DOHH2 (cell line): ENCODE measurements at regions not wholly inside any gene's neighbourhood (a gene's known extent, or its start where the extent isn't known, plus 50 kb on each side); places are given as distances from the start of the nearest gene placed in this dataset.

ENCODE experiments used
- H3F3A ChIP-seq: fragments of 200-600 bp; sonication (generic), shearing (Covaris generic); 2 replicates; pipeline ENCODE4 v1.6.0; 2016; ENCODE audit warnings: antibody characterized with exemption, mild to moderate bottlenecking; ENCODE audit not compliant: control insufficient read depth, insufficient read depth
- H3K27ac ChIP-seq: fragments of 200-600 bp; sonication (generic); 2 replicates; pipeline ENCODE4 v1.5.1; 2014; ENCODE audit warnings: low read depth, mild to moderate bottlenecking, low read length, moderate library complexity
- H3K27me3 ChIP-seq: fragments of 200-600 bp; sonication (generic); 2 replicates; pipeline ENCODE4 v1.6.1; 2014; ENCODE audit warnings: mild to moderate bottlenecking, low read length, mixed read lengths; ENCODE audit not compliant: control insufficient read depth
- H3K36me3 ChIP-seq: fragments of 200-600 bp; sonication (generic); 2 replicates; pipeline ENCODE4 v1.6.1; 2014; ENCODE audit warnings: mild to moderate bottlenecking, low read length, moderate library complexity, mixed read lengths; ENCODE audit not compliant: control insufficient read depth
- H3K4me1 ChIP-seq: fragments of 200-600 bp; sonication (generic); 2 replicates; pipeline ENCODE4 v1.6.1; 2014; ENCODE audit warnings: mild to moderate bottlenecking, low read length, mixed read lengths; ENCODE audit not compliant: control insufficient read depth
- H3K4me2 ChIP-seq: fragments of 200-600 bp; sonication (generic); 2 replicates; pipeline ENCODE4 v1.6.0; 2014; ENCODE audit warnings: mild to moderate bottlenecking, low read length, moderate library complexity
- H3K4me3 ChIP-seq: fragments of 200-600 bp; sonication (generic); 2 replicates; pipeline ENCODE4 v1.5.1; 2014; ENCODE audit warnings: mild to moderate bottlenecking, low read length, mixed read lengths
- H3K79me2 ChIP-seq: fragments of 200-600 bp; sonication (generic); 2 replicates; pipeline ENCODE4 v1.6.1; 2014; ENCODE audit warnings: mild to moderate bottlenecking, low read length, mixed read lengths; ENCODE audit not compliant: control insufficient read depth
- H3K9me2 ChIP-seq: fragments of 200-600 bp; sonication (generic); replicated peaks from 2 replicates; pipeline ENCODE4 v1.6.1; 2014; ENCODE audit warnings: mild to moderate bottlenecking, low read length, mixed read lengths; ENCODE audit not compliant: control insufficient read depth
- H3K9me3 ChIP-seq: fragments of 200-600 bp; sonication (generic); 2 replicates; pipeline ENCODE4 v1.6.1; 2014; ENCODE audit warnings: antibody characterized with exemption, low read length, mixed read lengths; ENCODE audit not compliant: control insufficient read depth, insufficient read depth
- H4K20me1 ChIP-seq: fragments of 200-600 bp; sonication (generic); 2 replicates; pipeline ENCODE4 v1.6.0; 2014; ENCODE audit warnings: low read depth, mild to moderate bottlenecking, antibody characterized with exemption, low read length, moderate library complexity; ENCODE audit not compliant: control insufficient read depth, insufficient read depth
- CTCF ChIP-seq: fragments of 200-600 bp; sonication (generic); IDR thresholded peaks from one replicate; pipeline ENCODE4 v1.5.1; 2014; ENCODE audit warnings: antibody characterized with exemption, mild to moderate bottlenecking, low read depth, low read length; ENCODE audit not compliant: poor library complexity, severe bottlenecking
- EZH2phosphoT487 ChIP-seq: fragments of 200-600 bp; sonication (generic); IDR thresholded peaks from 2 replicates; pipeline ENCODE4 v1.6.1; 2017; ENCODE audit warnings: borderline replicate concordance, mild to moderate bottlenecking, antibody characterized with exemption, low read length, moderate library complexity, mixed read lengths

DNA sequence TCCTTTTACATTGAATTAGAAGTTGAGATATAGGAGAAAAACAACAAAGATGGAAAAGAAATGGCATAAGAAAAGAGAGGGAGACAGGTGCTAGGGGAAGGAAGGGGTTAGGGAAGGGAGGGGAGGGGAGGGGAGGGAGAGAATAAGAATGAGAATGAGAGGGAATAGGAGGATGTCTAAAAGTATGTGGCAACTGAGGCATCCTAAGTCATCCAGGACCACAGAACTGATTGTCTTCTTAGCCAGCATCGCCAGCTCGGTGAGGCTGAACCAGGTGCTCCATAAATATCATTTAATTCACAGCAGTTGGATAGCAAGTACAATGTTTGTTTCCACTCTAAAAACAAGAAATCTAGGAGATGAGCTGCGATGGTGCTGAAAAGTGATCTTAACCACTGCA, 393.5 kb downstream of the TMEM182 start:
- no peak overlapping the region for H3K4me2 ChIP-seq
- H3K4me1 ChIP-seq: no peaks in the 10 kb centered on the region
- no peak overlapping the region for H3K4me3 ChIP-seq
- H3K27ac ChIP-seq: no peak overlapping the region
- TF ChIP-seq CTCF (no peak), EZH2phosphoT487 (no peak)
- no peaks in the 10 kb centered on the region for H3K79me2 ChIP-seq
- H3K36me3 ChIP-seq: no peaks in the 10 kb centered on the region
- no peaks in the 10 kb centered on the region for H3K9me2 ChIP-seq
- H3K9me3 ChIP-seq: no peaks in the 10 kb centered on the region
- no peaks in the 10 kb centered on the region for H3F3A ChIP-seq
- H4K20me1 ChIP-seq: no peaks in the 10 kb centered on the region
- H3K27me3 ChIP-seq: no peaks in the 10 kb centered on the region

GRCh38 chr2:103159018-103159417, 397.2 kb downstream of the TMEM182 start:
- no peaks in the 10 kb centered on the region for H3K79me2 ChIP-seq
- H3K4me1 ChIP-seq: no peaks in the 10 kb centered on the region
- no peak overlapping the region for H3K4me2 ChIP-seq
- no peaks in the 10 kb centered on the region for H3K27me3 ChIP-seq
- no peaks in the 10 kb centered on the region for H3K36me3 ChIP-seq
- H3K9me2 ChIP-seq: no peaks in the 10 kb centered on the region
- H3K9me3 ChIP-seq: no peaks in the 10 kb centered on the region
- TF ChIP-seq CTCF: no peak
- no peak for TF ChIP-seq EZH2phosphoT487
- H3K27ac ChIP-seq: no peak overlapping the region
- H3F3A ChIP-seq: no peaks in the 10 kb centered on the region
- H3K4me3 ChIP-seq: no peak overlapping the region
- H4K20me1 ChIP-seq: no peaks in the 10 kb centered on the region

DNA sequence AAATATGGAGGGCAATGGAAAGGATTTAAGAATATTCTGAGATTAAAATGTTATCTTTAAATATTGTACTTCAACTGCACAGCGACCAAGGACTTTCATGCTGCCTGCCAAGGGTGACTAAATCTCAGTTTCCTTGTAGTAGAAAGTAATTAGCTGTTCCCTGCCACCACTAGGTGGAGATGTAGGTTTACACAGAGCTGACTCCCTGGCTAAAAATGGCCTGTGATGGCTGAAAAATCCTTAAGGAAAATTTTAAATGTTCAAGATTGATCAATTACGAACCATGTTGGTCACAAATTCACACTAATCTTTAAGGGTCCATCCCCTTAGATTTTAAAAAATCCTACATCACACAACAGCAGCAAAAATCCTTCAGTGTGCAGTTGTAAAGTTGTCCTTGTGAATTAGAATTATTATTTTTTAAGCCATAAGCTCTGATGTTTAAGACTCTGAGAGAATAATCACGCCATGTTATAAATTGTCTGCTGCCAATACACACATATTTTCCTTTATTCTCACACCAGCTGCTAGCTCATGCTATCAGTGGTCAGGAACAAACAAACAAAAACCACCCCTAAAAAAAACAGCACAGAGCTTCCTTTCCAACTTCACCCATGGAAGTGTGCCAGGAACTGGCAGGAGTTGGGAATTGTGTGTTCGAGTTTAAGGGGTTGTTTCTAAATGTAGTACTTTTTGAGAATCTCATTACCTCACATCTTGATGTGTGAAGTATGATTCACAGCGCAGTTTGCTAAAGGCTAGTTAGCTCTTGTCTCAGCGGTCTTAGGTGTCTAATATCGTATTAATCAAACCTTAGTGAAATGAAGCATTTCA, 399.8 kb downstream of the TMEM182 start:
- Histone ChIP-seq H3F3A (no peaks in the 10 kb centered on the region), H3K4me2 (no peak overlapping the region), H3K4me3 (no peak overlapping the region), H3K9me2 (no peaks in the 10 kb centered on the region), H4K20me1 (no peaks in the 10 kb centered on the region), H3K27ac (no peak overlapping the region), H3K9me3 (no peaks in the 10 kb centered on the region), H3K79me2 (no peaks in the 10 kb centered on the region), H3K4me1 (no peaks in the 10 kb centered on the region), H3K36me3 (no peaks in the 10 kb centered on the region), H3K27me3 (no peaks in the 10 kb centered on the region)
- no peak for TF ChIP-seq EZH2phosphoT487
- TF ChIP-seq CTCF: peak; percentile 73
